NT2/D1 (cell line): ENCODE measurements at regions not wholly inside any gene's neighbourhood (a gene's known extent, or its start where the extent isn't known, plus 50 kb on each side); places are given as distances from the start of the nearest gene placed in this dataset.

Source experiments
- YY1 ChIP-seq: IDR thresholded peaks from 2 replicates; pipeline ENCODE4 v1.6.1; 2011; ENCODE audit not compliant: insufficient read length, insufficient read depth
- ZNF274 ChIP-seq: IDR thresholded peaks from 2 replicates; pipeline ENCODE4 v1.6.1; 2011; ENCODE audit warnings: mild to moderate bottlenecking, low read depth, low read length

GRCh38 chr6:137545073-137545472 is 50.9 kb upstream of the OLIG3 start:
- TF ChIP-seq YY1 (no peak), ZNF274 (no peak)
